ENCODE measurements at regions not wholly inside any gene's neighbourhood (a gene's known extent, or its start where the extent isn't known, plus 50 kb on each side); places are given as distances from the start of the nearest gene placed in this dataset.

GRCh38 chr13:71171740-71172139, 695.3 kb downstream of the DACH1 start:
- H3K4me2 ChIP-seq (ENCODE audit: low read depth, low read length, poor library complexity, severe bottlenecking) = no peak overlapping the region
- H3K79me2 ChIP-seq (ENCODE audit: insufficient read depth, low read length) = no peaks in the 10 kb centered on the region
- no peaks in the 10 kb centered on the region for H3K27me3 ChIP-seq (ENCODE audit: insufficient read depth, low read length, poor library complexity, severe bottlenecking)
- TF ChIP-seq EZH2phosphoT487 (IDR thresholded peaks at IDR 0.05; ENCODE audit: borderline replicate concordance) (no peak), CTCF (conservative IDR thresholded peaks at IDR 0.05; ENCODE audit: low read length) (no peak)
- H3K36me3 ChIP-seq (ENCODE audit: insufficient read depth, low read length) = no peaks in the 10 kb centered on the region
- H3K4me1 ChIP-seq (ENCODE audit: insufficient read depth, low read length, poor library complexity, severe bottlenecking) = no peaks in the 10 kb centered on the region
- no peaks in the 10 kb centered on the region for H4K20me1 ChIP-seq (ENCODE audit: insufficient read depth, low read length, poor library complexity, severe bottlenecking)
- H3K9me2 ChIP-seq (replicated peaks; ENCODE audit: low read depth, low read length) = no peaks in the 10 kb centered on the region
- H2AFZ ChIP-seq (ENCODE audit: low read length) = no peak overlapping the region
- H3K4me3 ChIP-seq (ENCODE audit: low read length, poor library complexity, severe bottlenecking) = no peak overlapping the region
- no peaks in the 10 kb centered on the region for H3K9me3 ChIP-seq (ENCODE audit: insufficient read depth, low read depth, low read length)
- no peak overlapping the region for H3K9ac ChIP-seq (ENCODE audit: low read depth, low read length, poor library complexity, severe bottlenecking)
- H3F3A ChIP-seq (ENCODE audit: low read depth) = no peaks in the 10 kb centered on the region

- Histone ChIP-seq H2AFZ (ENCODE audit: low read length) (no peak overlapping the region), H3K4me1 (ENCODE audit: insufficient read depth, low read length, poor library complexity, severe bottlenecking) (no peaks in the 10 kb centered on the region), H3F3A (ENCODE audit: low read depth) (no peaks in the 10 kb centered on the region), H3K27me3 (ENCODE audit: insufficient read depth, low read length, poor library complexity, severe bottlenecking) (no peaks in the 10 kb centered on the region), H3K79me2 (ENCODE audit: insufficient read depth, low read length) (no peaks in the 10 kb centered on the region), H3K4me3 (ENCODE audit: low read length, poor library complexity, severe bottlenecking) (no peak overlapping the region), H3K9ac (ENCODE audit: low read depth, low read length, poor library complexity, severe bottlenecking) (no peak overlapping the region), H3K4me2 (ENCODE audit: low read depth, low read length, poor library complexity, severe bottlenecking) (no peak overlapping the region), H3K9me2 (replicated peaks; ENCODE audit: low read depth, low read length) (no peaks in the 10 kb centered on the region), H3K9me3 (ENCODE audit: insufficient read depth, low read depth, low read length) (no peaks in the 10 kb centered on the region), H3K36me3 (ENCODE audit: insufficient read depth, low read length) (no peaks in the 10 kb centered on the region), H4K20me1 (ENCODE audit: insufficient read depth, low read length, poor library complexity, severe bottlenecking) (no peaks in the 10 kb centered on the region)
- TF ChIP-seq EZH2phosphoT487 (IDR thresholded peaks at IDR 0.05; ENCODE audit: borderline replicate concordance) = no peak
- TF ChIP-seq CTCF (conservative IDR thresholded peaks at IDR 0.05; ENCODE audit: low read length) = no peak
Observed at GRCh38 chr13:71169180-71169579, 697.8 kb downstream of the DACH1 start.

GRCh38 chr13:71156550-71156949, 710.5 kb downstream of the DACH1 start:
- Histone ChIP-seq H2AFZ (ENCODE audit: low read length) (no peak overlapping the region), H3K9ac (ENCODE audit: low read depth, low read length, poor library complexity, severe bottlenecking) (no peak overlapping the region), H4K20me1 (ENCODE audit: insufficient read depth, low read length, poor library complexity, severe bottlenecking) (no peaks in the 10 kb centered on the region), H3K36me3 (ENCODE audit: insufficient read depth, low read length) (no peaks in the 10 kb centered on the region), H3K4me1 (ENCODE audit: insufficient read depth, low read length, poor library complexity, severe bottlenecking) (no peaks in the 10 kb centered on the region), H3K4me2 (ENCODE audit: low read depth, low read length, poor library complexity, severe bottlenecking) (no peak overlapping the region), H3K79me2 (ENCODE audit: insufficient read depth, low read length) (no peaks in the 10 kb centered on the region), H3F3A (ENCODE audit: low read depth) (no peaks in the 10 kb centered on the region), H3K4me3 (ENCODE audit: low read length, poor library complexity, severe bottlenecking) (no peak overlapping the region), H3K9me2 (replicated peaks; ENCODE audit: low read depth, low read length) (no peaks in the 10 kb centered on the region), H3K9me3 (ENCODE audit: insufficient read depth, low read depth, low read length) (no peaks in the 10 kb centered on the region), H3K27me3 (ENCODE audit: insufficient read depth, low read length, poor library complexity, severe bottlenecking) (no peaks in the 10 kb centered on the region)
- TF ChIP-seq EZH2phosphoT487 (IDR thresholded peaks at IDR 0.05; ENCODE audit: borderline replicate concordance) (no peak), CTCF (conservative IDR thresholded peaks at IDR 0.05; ENCODE audit: low read length) (no peak)

All from Loucy (cell line).